ENCODE measurements at regions not wholly inside any gene's neighbourhood (a gene's known extent, or its start where the extent isn't known, plus 50 kb on each side); places are given as distances from the start of the nearest gene placed in this dataset.

DNA sequence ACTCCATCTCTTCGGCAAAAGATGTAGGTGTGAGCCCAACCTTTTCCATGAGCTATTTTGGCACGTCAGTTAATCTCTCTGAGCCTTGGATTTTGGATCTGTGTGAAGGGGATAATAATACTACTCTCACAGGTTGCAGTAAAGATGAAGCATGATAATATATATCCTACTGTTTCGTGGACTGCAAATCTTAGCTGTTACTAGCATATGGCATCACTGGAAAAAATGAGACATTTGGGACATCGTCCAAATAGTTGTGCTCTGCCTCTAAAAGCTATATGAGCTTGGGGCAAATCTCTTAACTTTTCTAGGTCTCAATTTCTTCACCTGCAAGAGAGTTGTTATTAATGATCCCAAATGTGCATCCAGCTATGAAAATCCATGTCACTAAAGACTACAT lies 147.4 kb upstream of the ZRANB2 start:
- no peak for DNase-seq (ENCODE audit: low spot score in 2 of 2)
- Mint-ChIP-seq H3K36me3 (no peaks in the 10 kb centered on the region), H3K9me3 (peaks cover 3 to 4% of the 10 kb centered on the region in 2 donors), H3K27ac (no peak overlapping the region)
- ATAC-seq, result no peak

- Mint-ChIP-seq H3K27ac (no peak overlapping the region), H3K36me3 (no peaks in the 10 kb centered on the region), H3K9me3 (peaks cover 3 to 4% of the 10 kb centered on the region in 2 donors)
- ATAC-seq, result no peak
- DNase-seq (ENCODE audit: low spot score in 2 of 2), result no peak
These were observed 144.0 kb upstream of the ZRANB2 start for GRCh38 chr1:71224741-71225377.

- DNase-seq (ENCODE audit: low spot score in 2 of 2) (no peak), ATAC-seq (no peak)
- Mint-ChIP-seq H3K9me3 (peaks cover 3 to 4% of the 10 kb centered on the region in 2 donors), H3K27ac (no peak overlapping the region), H3K36me3 (no peaks in the 10 kb centered on the region)
These were observed 143.0 kb upstream of the ZRANB2 start for GRCh38 chr1:71223641-71224340.

DNA sequence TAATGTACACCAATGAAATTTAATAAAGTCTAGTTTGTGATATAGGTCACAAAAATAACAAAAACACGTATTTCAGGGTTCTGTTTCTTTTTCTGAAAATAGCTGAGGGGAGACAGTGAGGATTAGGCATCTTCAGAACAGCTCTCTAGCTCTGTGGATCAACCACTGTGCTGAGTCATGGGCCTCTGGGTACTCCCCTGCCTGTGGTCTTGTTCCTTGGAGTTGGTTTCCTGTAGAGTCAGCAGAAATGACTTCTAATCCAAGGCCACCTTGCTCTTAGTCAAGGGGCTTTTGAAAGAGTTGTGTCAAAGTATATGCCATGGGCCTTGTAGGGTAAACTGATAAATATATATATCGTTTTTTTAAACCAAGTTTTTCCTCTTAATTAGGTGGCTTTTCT lies 141.8 kb upstream of the ZRANB2 start:
- H3K36me3 Mint-ChIP-seq, result no peaks in the 10 kb centered on the region
- H3K9me3 Mint-ChIP-seq, result peaks cover 3 to 4% of the 10 kb centered on the region in 2 donors
- no peak overlapping the region for H3K27ac Mint-ChIP-seq
- peak in 1 of 2 donors; percentile 36 for ATAC-seq
- no peak for DNase-seq (ENCODE audit: low spot score in 2 of 2)

GRCh38 chr1:71210718-71211117 lies 129.9 kb upstream of the ZRANB2 start:
- no peak for ATAC-seq
- Mint-ChIP-seq H3K36me3 (peaks cover 0 to 4% of the 10 kb centered on the region in 2 donors), H3K27ac (no peak overlapping the region), H3K9me3 (peaks cover 3 to 10% of the 10 kb centered on the region in 2 donors)
- no peak for DNase-seq (ENCODE audit: low spot score in 2 of 2)

DNA sequence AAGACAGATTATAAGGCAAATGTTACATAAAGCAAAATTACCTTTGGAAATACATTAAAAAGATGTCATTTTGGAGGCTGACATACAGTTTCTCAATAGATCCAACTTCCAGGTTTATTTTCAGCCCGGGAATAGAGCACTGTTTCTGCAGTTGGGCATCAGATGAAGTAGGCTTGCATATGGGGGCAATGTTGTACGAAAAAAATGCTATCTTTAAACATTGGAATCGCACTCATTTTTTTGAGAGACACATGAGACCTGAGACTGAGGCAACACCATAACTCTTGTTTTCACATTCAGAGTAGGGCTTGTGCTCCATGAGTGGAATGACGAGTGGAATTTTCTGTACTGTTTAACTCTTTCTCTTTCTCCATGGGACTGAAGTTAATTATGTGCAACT lies 122.4 kb upstream of the ZRANB2 start:
- DNase-seq (ENCODE audit: low spot score in 2 of 2), result no peak
- H3K27ac Mint-ChIP-seq, result no peak overlapping the region
- no peak for ATAC-seq
- H3K9me3 Mint-ChIP-seq, result peaks cover 0 to 3% of the 10 kb centered on the region in 2 donors
- H3K36me3 Mint-ChIP-seq, result no peaks in the 10 kb centered on the region

- no peak for ATAC-seq
- Mint-ChIP-seq H3K27ac (no peak overlapping the region), H3K36me3 (no peaks in the 10 kb centered on the region), H3K9me3 (no peaks in the 10 kb centered on the region)
- no peak for DNase-seq (ENCODE audit: low spot score in 2 of 2)
These were observed 119.7 kb upstream of the ZRANB2 start for GRCh38 chr1:71200503-71200902.

GRCh38 chr1:71196685-71197084 lies 115.8 kb upstream of the ZRANB2 start:
- DNase-seq (ENCODE audit: low spot score in 2 of 2) (no peak), ATAC-seq (no peak)
- H3K36me3 Mint-ChIP-seq, result no peaks in the 10 kb centered on the region
- no peaks in the 10 kb centered on the region for H3K9me3 Mint-ChIP-seq
- H3K27ac Mint-ChIP-seq, result no peak overlapping the region

DNA sequence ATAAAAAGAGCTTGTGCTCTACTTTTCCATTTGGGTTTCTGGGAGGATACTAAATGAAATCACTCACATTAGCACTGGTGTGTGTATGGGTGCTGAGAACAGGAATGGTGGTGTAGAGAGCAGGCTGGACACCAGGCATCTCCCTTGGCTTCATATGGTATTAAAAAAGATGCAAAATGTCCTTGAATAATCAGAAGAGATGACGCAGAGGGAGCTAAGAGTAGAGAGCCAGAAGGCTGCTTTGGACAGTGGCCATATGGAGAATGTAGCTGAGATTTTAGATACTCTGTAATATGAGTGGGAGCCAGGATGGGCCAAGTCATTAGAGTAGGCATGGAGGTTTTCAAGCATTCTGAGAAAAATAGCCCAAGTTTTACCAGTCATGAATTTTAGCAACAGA lies 112.3 kb upstream of the ZRANB2 start:
- no peak for ATAC-seq
- no peaks in the 10 kb centered on the region for H3K36me3 Mint-ChIP-seq
- H3K27ac Mint-ChIP-seq, result no peak overlapping the region
- H3K9me3 Mint-ChIP-seq, result peaks cover 2 to 3% of the 10 kb centered on the region in 2 donors
- no peak for DNase-seq (ENCODE audit: low spot score in 2 of 2)

DNA sequence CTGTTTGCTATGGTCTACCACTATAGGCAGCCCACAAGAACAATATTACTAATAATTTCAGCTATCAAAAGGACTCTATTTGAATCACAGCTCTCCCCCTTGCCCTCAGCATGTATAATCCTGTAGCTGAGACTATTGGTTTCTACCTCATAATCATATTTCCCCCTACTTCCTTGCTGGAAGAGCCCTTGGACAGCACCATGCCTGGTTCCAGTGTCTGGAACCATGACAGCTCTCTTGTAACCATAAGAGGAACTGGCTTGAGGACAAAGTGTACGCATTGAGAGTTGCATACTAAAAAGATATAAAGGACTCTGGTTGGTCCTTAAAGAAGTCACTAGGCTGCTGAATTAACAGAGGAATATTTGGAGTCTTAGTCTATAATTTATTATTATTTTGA lies 110.7 kb upstream of the ZRANB2 start:
- no peak for DNase-seq (ENCODE audit: low spot score in 2 of 2)
- Mint-ChIP-seq H3K9me3 (peaks cover 4 to 5% of the 10 kb centered on the region in 2 donors), H3K36me3 (no peaks in the 10 kb centered on the region), H3K27ac (no peak overlapping the region)
- ATAC-seq, result no peak

- Mint-ChIP-seq H3K27ac (no peak overlapping the region), H3K9me3 (peaks cover 4 to 5% of the 10 kb centered on the region in 2 donors), H3K36me3 (no peaks in the 10 kb centered on the region)
- ATAC-seq (no peak), DNase-seq (ENCODE audit: low spot score in 2 of 2) (no peak)
These were observed 110.0 kb upstream of the ZRANB2 start for GRCh38 chr1:71190843-71191242.

GRCh38 chr1:71184410-71184809 lies 103.6 kb upstream of the ZRANB2 start:
- Mint-ChIP-seq H3K27ac (no peak overlapping the region), H3K9me3 (peaks cover 5 to 7% of the 10 kb centered on the region in 2 donors), H3K36me3 (no peaks in the 10 kb centered on the region)
- no peak for DNase-seq (ENCODE audit: low spot score in 2 of 2)
- ATAC-seq, result no peak

GRCh38 chr1:71179997-71180396 lies 99.2 kb upstream of the ZRANB2 start:
- Mint-ChIP-seq H3K36me3 (no peaks in the 10 kb centered on the region), H3K27ac (no peak overlapping the region), H3K9me3 (peaks cover 0 to 2% of the 10 kb centered on the region in 2 donors)
- ATAC-seq (no peak), DNase-seq (ENCODE audit: low spot score in 2 of 2) (no peak)

DNA sequence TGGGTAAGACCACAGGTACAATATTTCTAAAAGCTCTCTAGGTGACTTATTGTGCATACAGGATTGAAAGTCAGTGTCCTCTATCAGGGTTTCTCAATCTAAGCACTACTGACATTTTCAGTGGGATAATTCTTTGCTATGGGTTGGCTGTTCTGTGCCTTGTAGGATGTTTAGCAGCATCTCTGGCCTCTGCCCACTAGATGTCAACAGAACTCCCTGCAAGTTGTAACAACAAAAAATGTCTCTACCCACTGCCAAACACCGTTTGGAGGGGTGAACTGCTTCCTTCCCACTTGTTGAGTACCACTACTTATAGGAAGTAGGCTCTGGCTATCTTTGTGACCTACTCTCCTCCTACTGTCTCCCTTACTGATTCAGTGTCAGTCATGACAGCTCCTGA lies 90.1 kb upstream of the ZRANB2 start:
- ATAC-seq, result no peak
- no peak for DNase-seq (ENCODE audit: low spot score in 2 of 2)
- no peaks in the 10 kb centered on the region for H3K36me3 Mint-ChIP-seq
- H3K27ac Mint-ChIP-seq, result no peak overlapping the region
- peaks cover 0 to 9% of the 10 kb centered on the region in 2 donors for H3K9me3 Mint-ChIP-seq

DNA sequence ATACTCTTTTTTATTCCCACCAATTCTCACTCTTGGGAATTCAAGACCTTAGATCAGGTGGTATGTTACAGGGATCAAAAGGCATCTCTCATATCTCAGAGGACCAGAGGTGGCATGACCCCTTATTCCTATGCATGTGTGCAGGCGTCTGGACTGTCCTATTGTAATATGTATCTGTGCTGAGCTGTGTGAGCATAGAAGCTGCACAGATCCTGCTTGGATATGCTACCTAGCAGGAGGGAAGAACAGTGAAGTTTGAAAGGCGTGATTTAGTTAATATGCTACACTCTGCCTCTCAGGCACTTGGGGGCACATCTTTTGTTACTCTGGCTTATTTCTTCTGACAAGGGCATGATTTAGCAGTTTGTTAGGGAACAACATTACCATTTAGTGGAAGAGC lies 86.7 kb upstream of the ZRANB2 start:
- DNase-seq (ENCODE audit: low spot score in 2 of 2) (no peak), ATAC-seq (no peak)
- Mint-ChIP-seq H3K27ac (no peak overlapping the region), H3K36me3 (no peaks in the 10 kb centered on the region), H3K9me3 (peaks cover 0 to 3% of the 10 kb centered on the region in 2 donors)

- peaks cover 0 to 3% of the 10 kb centered on the region in 2 donors for H3K9me3 Mint-ChIP-seq
- no peak for ATAC-seq
- no peak overlapping the region for H3K27ac Mint-ChIP-seq
- no peaks in the 10 kb centered on the region for H3K36me3 Mint-ChIP-seq
- no peak for DNase-seq (ENCODE audit: low spot score in 2 of 2)
These were observed 85.6 kb upstream of the ZRANB2 start for GRCh38 chr1:71166178-71167173.

DNA sequence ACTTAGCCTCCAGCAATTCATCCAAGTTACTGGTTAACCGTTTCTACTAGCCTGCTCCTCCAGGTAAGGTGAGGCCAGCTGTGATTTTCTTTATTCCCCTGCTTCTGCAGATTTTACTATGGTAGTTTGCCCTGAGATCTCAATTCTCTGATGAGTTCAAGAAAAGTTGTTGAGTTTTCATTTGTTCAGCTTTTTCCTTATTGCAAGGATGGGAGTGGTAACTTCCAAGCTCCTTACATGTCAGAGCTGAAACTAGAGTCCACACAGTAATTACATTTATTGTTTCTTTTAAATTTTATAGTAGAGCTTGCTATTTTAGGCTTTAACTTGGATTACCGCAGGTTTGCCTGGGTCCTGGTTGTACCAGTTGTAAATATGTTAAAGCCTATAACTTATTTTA lies 76.9 kb upstream of the ZRANB2 start:
- peaks cover 0 to 9% of the 10 kb centered on the region in 2 donors for H3K36me3 Mint-ChIP-seq
- ATAC-seq (no peak), DNase-seq (ENCODE audit: low spot score in 2 of 2) (no peak)
- H3K27ac Mint-ChIP-seq, result no peak overlapping the region
- H3K9me3 Mint-ChIP-seq, result peaks cover 14 to 26% of the 10 kb centered on the region in 2 donors

Data from activated naive CD4-positive, alpha-beta T cell treated with anti-CD3 and anti-CD28 coated beads, Interleukin-2, amount 50 U/mL, for 72 hours (primary cell).